SK-N-SH (cell line): ENCODE measurements at regions not wholly inside any gene's neighbourhood (a gene's known extent, or its start where the extent isn't known, plus 50 kb on each side); places are given as distances from the start of the nearest gene placed in this dataset.

ENCODE experiments used
- CTCF ChIA-PET: fragments of 300-600, 350-600 bp; formaldehyde crosslinking; extraction: SDS; loops from one replicate; lab custom pipeline; 2021; lab: Yijun Ruan, JAX
- POLR2A ChIA-PET: fragments of 350-600 bp; sonication (Branson Sonifier 250); formaldehyde crosslinking; extraction: SDS; loops from one replicate; lab custom pipeline; 2020; ENCODE audit warnings: antibody characterized with exemption, inconsistent platforms; lab: Yijun Ruan, JAX
- DNase-seq: peaks from one replicate; pipeline ENCODE4 v3.0.0; 2012
- H2AFZ ChIP-seq: fragments of 200-600 bp; sonication (generic); 2 replicates; pipeline ENCODE4 v1.8.1; 2016; ENCODE audit warnings: antibody characterized with exemption, mild to moderate bottlenecking, low read depth
- H3F3A ChIP-seq: fragments of 200-600 bp; sonication (generic); replicated peaks from 2 replicates; pipeline ENCODE3; 2016; ENCODE audit warnings: antibody characterized with exemption, mild to moderate bottlenecking; ENCODE audit not compliant: insufficient read depth
- H3K27ac ChIP-seq, 2 experiments: fragments of 200-500 bp in 1 of 2; fragments of 200-600 bp in 1 of 2; sonication (Bioruptor generic) in 1 of 2; sonication (generic), shearing (Covaris generic) in 1 of 2; 2 replicates each; pipeline versions ENCODE4 v1.5.1 to v1.6.1; 2014 to 2016; ENCODE audit warnings: low read depth in 2 of 2, inconsistent platforms in 1 of 2, low read length in 1 of 2, mild to moderate bottlenecking in 1 of 2, mixed read lengths in 1 of 2
- H3K27me3 ChIP-seq: fragments of 200-600 bp; sonication (generic), shearing (Covaris generic); 2 replicates; pipeline ENCODE4 v1.6.1; 2016; ENCODE audit warnings: mixed run types; ENCODE audit not compliant: insufficient read depth
- H3K36me3 ChIP-seq, 2 experiments: fragments of 200-500 bp in 1 of 2; fragments of 200-600 bp in 1 of 2; sonication (Bioruptor generic) in 1 of 2; sonication (generic) in 1 of 2; replicated peaks in 1 of 2; 2 replicates each; pipeline versions ENCODE3 to v1.5.1; 2014 to 2016; ENCODE audit warnings: low read length in 1 of 2, mild to moderate bottlenecking in 1 of 2; ENCODE audit not compliant: insufficient read depth in 2 of 2, control insufficient read depth in 1 of 2
- H3K4me1 ChIP-seq, 2 experiments: fragments of 200-500 bp in 1 of 2; fragments of 200-600 bp in 1 of 2; sonication (Bioruptor generic) in 1 of 2; sonication (generic), shearing (Covaris generic) in 1 of 2; 2 replicates each; pipeline versions ENCODE4 v1.5.1 to v1.6.1; 2014 to 2016; ENCODE audit warnings: low read depth in 1 of 2, low read length in 1 of 2, mixed run types in 1 of 2; ENCODE audit not compliant: insufficient read depth in 2 of 2, control insufficient read depth in 1 of 2
- H3K4me2 ChIP-seq: fragments of 200-600 bp; sonication (generic), shearing (Covaris generic); 2 replicates; pipeline ENCODE4 v1.6.1; 2017; ENCODE audit warnings: mixed run types
- H3K4me3 ChIP-seq, 2 experiments: fragments of 200-500 bp in 1 of 2; fragments of 200-600 bp in 1 of 2; sonication (Bioruptor generic) in 1 of 2; sonication (generic), shearing (Covaris generic) in 1 of 2; 2 replicates each; pipeline versions ENCODE4 v1.5.1 to v1.8.1; 2014 to 2016; ENCODE audit warnings: low read depth in 2 of 2, inconsistent platforms in 1 of 2, low read length in 1 of 2, mild to moderate bottlenecking in 1 of 2, mixed read lengths in 1 of 2, moderate library complexity in 1 of 2
- H3K79me2 ChIP-seq: fragments of 200-600 bp; sonication (generic); 2 replicates; pipeline ENCODE4 v1.8.1; 2017; ENCODE audit warnings: mild to moderate bottlenecking; ENCODE audit not compliant: insufficient read depth
- H3K9ac ChIP-seq: fragments of 200-600 bp; sonication (generic); 2 replicates; pipeline ENCODE4 v1.6.1; 2017; ENCODE audit warnings: mixed run types
- H3K9me2 ChIP-seq: fragments of 200-600 bp; sonication (generic); 2 replicates; pipeline ENCODE4 v1.6.1; 2017; ENCODE audit warnings: mixed run types
- H3K9me3 ChIP-seq: fragments of 200-600 bp; sonication (generic); 2 replicates; pipeline ENCODE4 v1.6.1; 2017; ENCODE audit warnings: mixed run types, mild to moderate bottlenecking, moderate library complexity
- H4K20me1 ChIP-seq: fragments of 200-600 bp; sonication (generic); 2 replicates; pipeline ENCODE4 v1.6.1; 2017; ENCODE audit warnings: mild to moderate bottlenecking, mixed run types; ENCODE audit not compliant: insufficient read depth
- EP300 ChIP-seq, 2 experiments: IDR thresholded peaks; 2 replicates each; pipeline versions ENCODE4 v1.4.0 to v1.6.1; 2012; ENCODE audit warnings: borderline replicate concordance in 1 of 2, low read depth in 1 of 2, low read length in 1 of 2
- GABPA ChIP-seq: IDR thresholded peaks from 2 replicates; pipeline ENCODE4 v1.4.0; 2012; ENCODE audit warnings: low read depth, mild to moderate bottlenecking
- GATA2 ChIP-seq: sonication (generic); formaldehyde crosslinking; IDR thresholded peaks from 2 replicates; pipeline ENCODE4 v1.5.0; 2020; ENCODE audit warnings: mild to moderate bottlenecking, missing genetic modification reagents
- JUND ChIP-seq: IDR thresholded peaks from 2 replicates; pipeline ENCODE4 v1.4.0; 2012
- MAX ChIP-seq: IDR thresholded peaks from 2 replicates; pipeline ENCODE4 v1.4.0; 2012; ENCODE audit warnings: low read depth
- MXI1 ChIP-seq: IDR thresholded peaks from 2 replicates; pipeline ENCODE4 v1.6.1; 2012; ENCODE audit warnings: mild to moderate bottlenecking, low read depth, low read length, improper control_type of control experiment
- POLR2AphosphoS5 ChIP-seq: IDR thresholded peaks from 2 replicates; pipeline ENCODE4 v1.6.1; 2012; ENCODE audit warnings: low read depth, low read length
- RAD21 ChIP-seq: IDR thresholded peaks from 2 replicates; pipeline ENCODE4 v1.6.1; 2012; ENCODE audit warnings: mild to moderate bottlenecking, low read length
- RFX5 ChIP-seq: IDR thresholded peaks from 2 replicates; pipeline ENCODE4 v1.6.1; 2012; ENCODE audit warnings: mild to moderate bottlenecking, improper control_type of control experiment, low read length
- RXRA ChIP-seq: IDR thresholded peaks from 2 replicates; pipeline ENCODE4 v1.4.0; 2012; ENCODE audit warnings: low read depth, mild to moderate bottlenecking, borderline replicate concordance
- SIN3A ChIP-seq: IDR thresholded peaks from 2 replicates; pipeline ENCODE4 v1.6.1; 2012; ENCODE audit warnings: low read depth, mild to moderate bottlenecking, low read length, moderate library complexity, borderline replicate concordance
- SMC3 ChIP-seq: IDR thresholded peaks from 2 replicates; pipeline ENCODE4 v1.6.1; 2012; ENCODE audit warnings: low read depth, low read length, improper control_type of control experiment
- TAF1 ChIP-seq: IDR thresholded peaks from 2 replicates; pipeline ENCODE4 v1.6.1; 2012; ENCODE audit warnings: low read depth, mild to moderate bottlenecking, low read length, moderate library complexity, borderline replicate concordance
- USF1 ChIP-seq: IDR thresholded peaks from 2 replicates; pipeline ENCODE4 v1.4.0; 2012; ENCODE audit warnings: low read depth, borderline replicate concordance
- USF2 ChIP-seq: fragments of 150-350 bp; IDR thresholded peaks from 2 replicates; pipeline ENCODE4 v1.6.1; 2017; ENCODE audit warnings: antibody characterized with exemption, low read length, low read depth, borderline replicate concordance
- YY1 ChIP-seq: IDR thresholded peaks from 2 replicates; pipeline ENCODE4 v1.4.0; 2012; ENCODE audit warnings: low read depth, mild to moderate bottlenecking
- ZBTB33 ChIP-seq: IDR thresholded peaks from 2 replicates; pipeline ENCODE4 v1.4.0; 2012; ENCODE audit warnings: low read depth, borderline replicate concordance
- WGBS: methylation state at CpG from one replicate; pipeline ENCODE4 v1.1.6; 2017; ENCODE audit warnings: low lambda C conversion rate; 5-methylcytosine and 5-hydroxymethylcytosine counted together

- Histone ChIP-seq H4K20me1 (no peaks in the 10 kb centered on the region), H3K9ac (no peak overlapping the region), H2AFZ (no peak overlapping the region), H3F3A (no peaks in the 10 kb centered on the region), H3K27ac (no peak overlapping the region), H3K9me3 (peaks cover 6% of the 10 kb centered on the region; the same call in 1 of the 2 replicates), H3K79me2 (no peaks in the 10 kb centered on the region), H3K36me3 (no peaks in the 10 kb centered on the region), H3K27me3 (no peaks in the 10 kb centered on the region), H3K9me2 (no peaks in the 10 kb centered on the region), H3K4me3 (no peak overlapping the region), H3K4me2 (no peak overlapping the region), H3K4me1 (no peaks in the 10 kb centered on the region)
- TF ChIP-seq MAX, result no peak
- TF ChIP-seq TAF1, result no peak
- TF ChIP-seq RFX5, result no peak
- TF ChIP-seq GABPA, result no peak
- no peak for TF ChIP-seq RXRA
- TF ChIP-seq POLR2AphosphoS5, result no peak
- TF ChIP-seq EP300 (IDR thresholded peaks at IDR 0.05; ENCODE audit: borderline replicate concordance in 1 of 2, low read depth in 1 of 2, low read length in 1 of 2), result no peak
- TF ChIP-seq SMC3, result no peak
- no peak for TF ChIP-seq RAD21
- TF ChIP-seq USF2, result no peak
- no peak for TF ChIP-seq GATA2 (CRISPR knock-in tag)
- TF ChIP-seq MXI1, result no peak
- no peak for TF ChIP-seq USF1
- TF ChIP-seq YY1, result no peak
- no peak for TF ChIP-seq JUND
- no peak for TF ChIP-seq SIN3A
- TF ChIP-seq ZBTB33, result no peak
- CTCF ChIA-PET, result interaction anchor here (1.6 kb wide), 1 partner anchor 9 kb away, joined by 3 read pairs; no protein-coding TSS in a partner anchor
- DNase-seq, result no peak
- 22% methylated on average over 9 of the region's 10 CpGs for WGBS
- POLR2A ChIA-PET, result no interaction called here
Measured at GRCh38 chr7:68279827-68280400, 1283.3 kb downstream of the TYW1 start.
